K562 (cell line): ENCODE measurements at regions not wholly inside any gene's neighbourhood (a gene's known extent, or its start where the extent isn't known, plus 50 kb on each side); places are given as distances from the start of the nearest gene placed in this dataset.

ENCODE experiments used
- ATF1 ChIP-seq, 2 experiments: fragments of 450-650 bp in 1 of 2; IDR thresholded peaks; 2 replicates each; pipeline ENCODE4 v1.6.1; 2016; ENCODE audit warnings: missing compliant biosample characterization in 1 of 2, missing genetic modification characterization in 1 of 2
- CHCHD3 ChIP-seq: fragments of 250-450 bp; sonication (Bioruptor Pico); IDR thresholded peaks from 2 replicates; pipeline ENCODE4 v2.1.2; 2022; ENCODE audit warnings: mild to moderate bottlenecking
- CHD4 ChIP-seq: fragments of 200-600 bp; sonication (generic); IDR thresholded peaks from 3 replicates; pipeline ENCODE4 v1.6.1; 2012; ENCODE audit warnings: low read depth, mild to moderate bottlenecking, mixed read lengths, low read length, inconsistent platforms; ENCODE audit not compliant: insufficient read depth, insufficient replicate concordance, poor library complexity, severe bottlenecking
- CREB1 ChIP-seq, 2 experiments: sonication (generic) in 1 of 2; formaldehyde crosslinking in 1 of 2; IDR thresholded peaks; 2 replicates each; pipeline versions ENCODE4 v1.6.1 to v1.8.0; 2012 to 2022; ENCODE audit warnings: inconsistent platforms in 1 of 2, mild to moderate bottlenecking in 1 of 2, missing genetic modification reagents in 1 of 2, moderate library complexity in 1 of 2
- EP400 ChIP-seq: fragments of 450-650 bp; IDR thresholded peaks from 2 replicates; pipeline ENCODE4 v1.6.1; 2017; ENCODE audit warnings: antibody characterized with exemption, mild to moderate bottlenecking, moderate library complexity
- HNRNPH1 ChIP-seq: fragments of 200-400 bp; formaldehyde crosslinking; optimal IDR thresholded peaks from 2 replicates; pipeline ENCODE3; 2017; ENCODE audit warnings: low read depth, mild to moderate bottlenecking, low read length, moderate library complexity
- NCOR1 ChIP-seq: fragments of 450-650 bp; IDR thresholded peaks from 2 replicates; pipeline ENCODE4 v1.6.1; 2016; ENCODE audit warnings: mild to moderate bottlenecking, moderate library complexity
- RAD21 ChIP-seq, 2 experiments: fragments of 250-450 bp in 1 of 2; fragments of 450-650 bp in 1 of 2; sonication (Bioruptor Pico) in 1 of 2; formaldehyde crosslinking in 1 of 2; IDR thresholded peaks in 1 of 2; conservative IDR thresholded peaks in 1 of 2; 2 replicates each; pipeline versions ENCODE4 v1.4.0 to v1.8.0; 2020 to 2022; ENCODE audit warnings: mild to moderate bottlenecking in 2 of 2, moderate library complexity in 1 of 2
- TEAD1 ChIP-seq, 2 experiments: fragments of 450-650 bp in 1 of 2; sonication (generic) in 1 of 2; formaldehyde crosslinking; IDR thresholded peaks; 2 replicates each; pipeline versions ENCODE4 v1.4.0 to v1.8.0; 2020 to 2022; ENCODE audit warnings: mild to moderate bottlenecking in 2 of 2, missing genetic modification reagents in 1 of 2
- THRAP3 ChIP-seq: fragments of 450-650 bp; IDR thresholded peaks from 2 replicates; pipeline ENCODE4 v1.6.1; 2016; ENCODE audit warnings: mild to moderate bottlenecking, inconsistent platforms, borderline replicate concordance
- XRCC5 ChIP-seq: fragments of 200-400 bp; formaldehyde crosslinking; IDR thresholded peaks from 2 replicates; pipeline ENCODE4 v1.6.1; 2017; ENCODE audit warnings: low read depth, mild to moderate bottlenecking, low read length
- ZNF23 ChIP-seq: fragments of 250-450 bp; sonication (Bioruptor Pico); IDR thresholded peaks from 2 replicates; pipeline ENCODE4 v1.4.0; 2020; ENCODE audit warnings: mild to moderate bottlenecking
- ZNF274 ChIP-seq: IDR thresholded peaks from 2 replicates; pipeline ENCODE4 v1.6.1; 2011; ENCODE audit warnings: low read depth, mild to moderate bottlenecking, low read length, moderate library complexity, borderline replicate concordance
- ZNF584 ChIP-seq: fragments of 200-800 bp; sonication (Bioruptor generic); IDR thresholded peaks from 2 replicates; pipeline ENCODE4 v1.6.1; 2016; ENCODE audit warnings: low read depth, mild to moderate bottlenecking, missing genetic modification characterization, missing compliant biosample characterization
- ZNF778 ChIP-seq: fragments of 450-650 bp; formaldehyde crosslinking; IDR thresholded peaks from 2 replicates; pipeline ENCODE4 v1.4.0; 2020; ENCODE audit warnings: mild to moderate bottlenecking, moderate library complexity
- TF ChIP-seq, protein P1 (sequence below): fragments of 250-450 bp; sonication (Bioruptor Pico); IDR thresholded peaks from 2 replicates; pipeline ENCODE4 v1.8.0; 2022; ENCODE audit warnings: moderate library complexity, mild to moderate bottlenecking, inconsistent platforms
- TF ChIP-seq, protein P2 (sequence below): fragments of 200-800 bp; sonication (Bioruptor generic); IDR thresholded peaks from 2 replicates; pipeline ENCODE4 v1.6.1; 2017; ENCODE audit warnings: missing genetic modification characterization, missing compliant biosample characterization
- TF ChIP-seq, protein P3 (sequence below): fragments of 250-450 bp; sonication (Bioruptor Pico); IDR thresholded peaks from 2 replicates; pipeline ENCODE4 v1.8.0; 2021; ENCODE audit warnings: moderate library complexity, mild to moderate bottlenecking, inconsistent platforms
- TF ChIP-seq, protein P4 (sequence below), 2 experiments: fragments of 450-650 bp; IDR thresholded peaks; 2 replicates each; pipeline ENCODE4 v1.6.1; 2018; ENCODE audit warnings: mild to moderate bottlenecking in 2 of 2, low read depth in 1 of 2; ENCODE audit not compliant: partially characterized antibody in 2 of 2

DNA sequence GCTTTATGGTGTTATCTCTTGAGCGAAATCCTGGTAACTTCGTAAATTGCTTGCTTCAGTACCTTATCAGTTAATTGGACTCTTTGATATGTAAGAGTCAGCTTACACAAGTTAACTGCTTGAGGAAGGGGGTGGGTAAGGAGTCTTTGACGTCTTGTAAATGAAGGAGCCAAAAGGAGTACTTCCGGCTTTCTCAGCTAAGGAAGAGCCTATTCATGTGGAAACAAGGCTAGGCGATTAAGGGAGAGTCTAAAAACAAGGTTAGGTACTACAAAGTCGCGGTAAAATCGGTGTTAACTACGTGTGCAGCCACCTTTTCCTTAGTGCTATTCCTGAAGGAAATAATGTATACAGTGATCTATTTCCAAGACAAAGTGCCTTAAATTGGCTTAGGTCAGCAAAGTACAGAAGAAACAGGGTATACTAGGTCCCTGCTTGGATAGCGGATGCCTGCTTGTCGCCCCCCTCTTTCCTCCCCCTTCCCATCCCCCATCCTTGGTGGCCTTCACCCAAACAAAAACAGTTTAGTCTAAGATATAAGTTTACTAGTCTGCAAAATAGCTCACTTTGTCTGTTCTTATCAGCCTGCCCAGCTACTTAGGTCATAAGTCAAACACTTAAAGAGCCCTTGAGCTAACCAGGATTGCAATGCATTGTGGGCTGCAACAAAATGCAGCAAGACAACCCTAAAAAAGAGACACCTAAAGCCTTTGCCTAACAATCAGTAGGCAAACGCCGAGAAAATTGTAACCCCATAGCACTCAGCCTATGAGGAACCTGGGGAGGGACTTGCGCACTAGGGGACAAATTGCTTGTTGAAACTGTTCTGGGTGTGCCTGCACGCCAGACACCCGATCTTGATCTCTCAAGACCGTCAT is 147.3 kb downstream of the TRIM27 start (continued):
- TF ChIP-seq, protein P1, sequence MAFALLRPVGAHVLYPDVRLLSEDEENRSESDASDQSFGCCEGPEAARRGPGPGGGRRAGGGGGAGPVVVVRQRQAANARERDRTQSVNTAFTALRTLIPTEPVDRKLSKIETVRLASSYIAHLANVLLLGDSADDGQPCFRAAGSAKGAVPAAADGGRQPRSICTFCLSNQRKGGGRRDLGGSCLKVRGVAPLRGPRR (CRISPR knock-in tag): no peak
- TF ChIP-seq ZNF778 (CRISPR knock-in tag): no peak
- 0 out of 2 replicates have a peak, but pooled peaks have one; percentile 44 for TF ChIP-seq ZNF584
- 0 out of 4 replicates have a peak, but pooled peaks of 1 of the 2 experiments have one; percentile 21 for TF ChIP-seq RAD21 (CRISPR knock-in tag; conservative IDR thresholded peaks at IDR 0.05 in 1 of 2, IDR thresholded peaks at IDR 0.05 in 1 of 2)
- no peak for TF ChIP-seq CHCHD3 (CRISPR knock-in tag)
- TF ChIP-seq CREB1 (IDR thresholded peaks at IDR 0.05): no peak
- no peak for TF ChIP-seq CREB1 (CRISPR knock-in tag; IDR thresholded peaks at IDR 0.05)
- TF ChIP-seq ATF1 (CRISPR knock-in tag; IDR thresholded peaks at IDR 0.05): no peak
- peak; percentile 54 for TF ChIP-seq ATF1 (tag; IDR thresholded peaks at IDR 0.05)
- TF ChIP-seq, protein P2, sequence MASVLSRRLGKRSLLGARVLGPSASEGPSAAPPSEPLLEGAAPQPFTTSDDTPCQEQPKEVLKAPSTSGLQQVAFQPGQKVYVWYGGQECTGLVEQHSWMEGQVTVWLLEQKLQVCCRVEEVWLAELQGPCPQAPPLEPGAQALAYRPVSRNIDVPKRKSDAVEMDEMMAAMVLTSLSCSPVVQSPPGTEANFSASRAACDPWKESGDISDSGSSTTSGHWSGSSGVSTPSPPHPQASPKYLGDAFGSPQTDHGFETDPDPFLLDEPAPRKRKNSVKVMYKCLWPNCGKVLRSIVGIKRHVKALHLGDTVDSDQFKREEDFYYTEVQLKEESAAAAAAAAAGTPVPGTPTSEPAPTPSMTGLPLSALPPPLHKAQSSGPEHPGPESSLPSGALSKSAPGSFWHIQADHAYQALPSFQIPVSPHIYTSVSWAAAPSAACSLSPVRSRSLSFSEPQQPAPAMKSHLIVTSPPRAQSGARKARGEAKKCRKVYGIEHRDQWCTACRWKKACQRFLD (CRISPR knock-in tag): no peak; the same call in 1 of the 2 replicates
- no peak for TF ChIP-seq EP400
- no peak for TF ChIP-seq ZNF23 (CRISPR knock-in tag)
- TF ChIP-seq NCOR1: peak; percentile 90
- TF ChIP-seq HNRNPH1: no peak
- TF ChIP-seq THRAP3: no peak
- TF ChIP-seq ZNF274: no peak
- TF ChIP-seq, protein P3, sequence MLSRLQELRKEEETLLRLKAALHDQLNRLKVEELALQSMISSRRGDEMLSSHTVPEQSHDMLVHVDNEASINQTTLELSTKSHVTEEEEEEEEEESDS (CRISPR knock-in tag): no peak
- TF ChIP-seq XRCC5: no peak
- TF ChIP-seq CHD4: no peak
- 0 out of 4 replicates have a peak, but pooled peaks of 1 of the 2 experiments have one; percentile 11 for TF ChIP-seq TEAD1 (CRISPR knock-in tag; IDR thresholded peaks at IDR 0.05)
- TF ChIP-seq, protein P4, sequence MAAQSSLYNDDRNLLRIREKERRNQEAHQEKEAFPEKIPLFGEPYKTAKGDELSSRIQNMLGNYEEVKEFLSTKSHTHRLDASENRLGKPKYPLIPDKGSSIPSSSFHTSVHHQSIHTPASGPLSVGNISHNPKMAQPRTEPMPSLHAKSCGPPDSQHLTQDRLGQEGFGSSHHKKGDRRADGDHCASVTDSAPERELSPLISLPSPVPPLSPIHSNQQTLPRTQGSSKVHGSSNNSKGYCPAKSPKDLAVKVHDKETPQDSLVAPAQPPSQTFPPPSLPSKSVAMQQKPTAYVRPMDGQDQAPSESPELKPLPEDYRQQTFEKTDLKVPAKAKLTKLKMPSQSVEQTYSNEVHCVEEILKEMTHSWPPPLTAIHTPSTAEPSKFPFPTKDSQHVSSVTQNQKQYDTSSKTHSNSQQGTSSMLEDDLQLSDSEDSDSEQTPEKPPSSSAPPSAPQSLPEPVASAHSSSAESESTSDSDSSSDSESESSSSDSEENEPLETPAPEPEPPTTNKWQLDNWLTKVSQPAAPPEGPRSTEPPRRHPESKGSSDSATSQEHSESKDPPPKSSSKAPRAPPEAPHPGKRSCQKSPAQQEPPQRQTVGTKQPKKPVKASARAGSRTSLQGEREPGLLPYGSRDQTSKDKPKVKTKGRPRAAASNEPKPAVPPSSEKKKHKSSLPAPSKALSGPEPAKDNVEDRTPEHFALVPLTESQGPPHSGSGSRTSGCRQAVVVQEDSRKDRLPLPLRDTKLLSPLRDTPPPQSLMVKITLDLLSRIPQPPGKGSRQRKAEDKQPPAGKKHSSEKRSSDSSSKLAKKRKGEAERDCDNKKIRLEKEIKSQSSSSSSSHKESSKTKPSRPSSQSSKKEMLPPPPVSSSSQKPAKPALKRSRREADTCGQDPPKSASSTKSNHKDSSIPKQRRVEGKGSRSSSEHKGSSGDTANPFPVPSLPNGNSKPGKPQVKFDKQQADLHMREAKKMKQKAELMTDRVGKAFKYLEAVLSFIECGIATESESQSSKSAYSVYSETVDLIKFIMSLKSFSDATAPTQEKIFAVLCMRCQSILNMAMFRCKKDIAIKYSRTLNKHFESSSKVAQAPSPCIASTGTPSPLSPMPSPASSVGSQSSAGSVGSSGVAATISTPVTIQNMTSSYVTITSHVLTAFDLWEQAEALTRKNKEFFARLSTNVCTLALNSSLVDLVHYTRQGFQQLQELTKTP (IDR thresholded peaks at IDR 0.05; ENCODE audit: low read depth in 1 of 2, partially characterized antibody in 2 of 2): peak in 1 of 2 experiments; percentile 47
